ENCODE measurements at regions not wholly inside any gene's neighbourhood (a gene's known extent, or its start where the extent isn't known, plus 50 kb on each side); places are given as distances from the start of the nearest gene placed in this dataset.
"Not testable (repeated sequence)": the region's sequence is repeated elsewhere in the genome, so short reads cannot be mapped to it uniquely, and the experiment has no call there.

GRCh38 chr20:1810572-1810925 lies 84.7 kb upstream of the SIRPA start:
- no peak for DNase-seq

GRCh38 chr20:1809611-1810510 lies 85.3 kb upstream of the SIRPA start:
- DNase-seq: no peak

- DNase-seq: no peak
Observed at GRCh38 chr20:1809131-1809572, 86.1 kb upstream of the SIRPA start.

- no peak for DNase-seq
Observed at GRCh38 chr20:1808101-1808500, 87.1 kb upstream of the SIRPA start.

GRCh38 chr20:1807394-1807793 lies 87.8 kb upstream of the SIRPA start:
- DNase-seq: no peak

- no peak for DNase-seq
Observed at GRCh38 chr20:1806456-1806855, 88.8 kb upstream of the SIRPA start.

GRCh38 chr20:1805816-1806215 lies 89.4 kb upstream of the SIRPA start:
- no peak for DNase-seq

- no peak for DNase-seq
Observed at GRCh38 chr20:1805161-1805581, 90.0 kb upstream of the SIRPA start.

GRCh38 chr20:1804554-1804956 lies 90.7 kb upstream of the SIRPA start:
- no peak for DNase-seq

- no peak for DNase-seq
Observed at GRCh38 chr20:1803932-1804501, 91.2 kb upstream of the SIRPA start.

GRCh38 chr20:1803061-1803931 lies 91.9 kb upstream of the SIRPA start:
- DNase-seq: no peak

- peak; percentile 11 for DNase-seq
Observed at GRCh38 chr20:1802385-1803060, 92.7 kb upstream of the SIRPA start.

- no peak for DNase-seq
Observed at GRCh38 chr20:1801929-1802306, 93.3 kb upstream of the SIRPA start.

GRCh38 chr20:1801225-1801928 lies 93.8 kb upstream of the SIRPA start:
- DNase-seq: no peak

- DNase-seq: no peak
Observed at GRCh38 chr20:1800777-1801176, 94.4 kb upstream of the SIRPA start.

GRCh38 chr20:1800180-1800579 lies 95.0 kb upstream of the SIRPA start:
- no peak for DNase-seq

GRCh38 chr20:1799746-1800145 lies 95.5 kb upstream of the SIRPA start:
- DNase-seq: not testable (repeated sequence)

GRCh38 chr20:1798982-1799381 lies 96.2 kb upstream of the SIRPA start:
- no peak for DNase-seq

GRCh38 chr20:1793821-1794220 lies 101.4 kb upstream of the SIRPA start:
- DNase-seq: no peak

GRCh38 chr20:1792274-1792673 lies 102.9 kb upstream of the SIRPA start:
- no peak for DNase-seq

GRCh38 chr20:1790386-1790785 lies 104.8 kb upstream of the SIRPA start:
- no peak for DNase-seq

GRCh38 chr20:1788044-1788443 lies 107.2 kb upstream of the SIRPA start:
- DNase-seq: no peak

All from NCI-H1436 (cell line).